GM23338 (cell line): ENCODE measurements at regions not wholly inside any gene's neighbourhood (a gene's known extent, or its start where the extent isn't known, plus 50 kb on each side); places are given as distances from the start of the nearest gene placed in this dataset.

Experiments
- ATAC-seq: fragments of 200-7000 bp; cut with Tn5 transposase; 3 replicates; pipeline ENCODE4 v1.9.1; 2020
- DNase-seq: peaks from one replicate; pipeline ENCODE4 v3.0.0-alpha.2; 2015; ENCODE audit warnings: low spot score
- H2AFZ ChIP-seq: fragments of 200-600 bp; sonication (generic); 2 replicates; pipeline ENCODE4 v1.8.0; 2016; ENCODE audit warnings: antibody characterized with exemption, mild to moderate bottlenecking, moderate library complexity
- H3F3A ChIP-seq: fragments of 200-600 bp; sonication (generic); replicated peaks from 2 replicates; pipeline ENCODE4 v1.8.0; 2017; ENCODE audit warnings: antibody characterized with exemption, mixed run types, low read depth
- H3K27ac ChIP-seq: fragments of 200-600 bp; sonication (generic); 2 replicates; pipeline ENCODE4 v1.6.1; 2016; ENCODE audit warnings: low read depth
- H3K27me3 ChIP-seq: fragments of 200-600 bp; sonication (generic); 2 replicates; pipeline ENCODE4 v1.8.0; 2016; ENCODE audit warnings: mild to moderate bottlenecking, mixed run types, moderate library complexity; ENCODE audit not compliant: insufficient read depth
- H3K36me3 ChIP-seq: fragments of 200-600 bp; sonication (generic); 2 replicates; pipeline ENCODE4 v1.8.0; 2016; ENCODE audit warnings: mild to moderate bottlenecking; ENCODE audit not compliant: insufficient read depth
- H3K4me1 ChIP-seq: fragments of 200-600 bp; sonication (generic); 2 replicates; pipeline ENCODE4 v1.8.0; 2016; ENCODE audit warnings: mild to moderate bottlenecking, moderate library complexity; ENCODE audit not compliant: insufficient read depth
- H3K4me2 ChIP-seq: fragments of 200-600 bp; sonication (generic); 2 replicates; pipeline ENCODE4 v1.7.1; 2017; ENCODE audit warnings: mixed run types
- H3K4me3 ChIP-seq: fragments of 200-600 bp; sonication (generic); 2 replicates; pipeline ENCODE4 v1.6.1; 2016; ENCODE audit warnings: mixed run types
- H3K79me2 ChIP-seq: fragments of 200-600 bp; sonication (generic); replicated peaks from 2 replicates; pipeline ENCODE4 v1.8.0; 2017; ENCODE audit warnings: mild to moderate bottlenecking; ENCODE audit not compliant: insufficient read depth
- H3K9me2 ChIP-seq: fragments of 200-600 bp; sonication (generic); 2 replicates; pipeline ENCODE4 v1.8.0; 2017; ENCODE audit not compliant: insufficient read depth
- H4K20me1 ChIP-seq: fragments of 200-600 bp; sonication (generic); replicated peaks from 2 replicates; pipeline ENCODE4 v1.8.0; 2017; ENCODE audit warnings: mild to moderate bottlenecking; ENCODE audit not compliant: insufficient read depth
- H3K27ac Mint-ChIP-seq: 2 replicates; pipeline ENCODE4 v1.8.0; 2020; ENCODE audit warnings: inconsistent platforms, mild to moderate bottlenecking, moderate library complexity, mixed read lengths
- H3K27me3 Mint-ChIP-seq: 3 replicates; pipeline ENCODE4 v1.8.0; 2022; ENCODE audit warnings: low read depth, mild to moderate bottlenecking, moderate library complexity, mixed read lengths, inconsistent platforms; ENCODE audit not compliant: insufficient read depth, poor library complexity
- H3K36me3 Mint-ChIP-seq: 3 replicates; pipeline ENCODE4 v1.8.0; 2021; ENCODE audit warnings: low read depth, mild to moderate bottlenecking, inconsistent platforms, moderate library complexity, mixed read lengths
- H3K4me1 Mint-ChIP-seq: 3 replicates; pipeline ENCODE4 v1.8.0; 2020; ENCODE audit warnings: mild to moderate bottlenecking, inconsistent platforms, mixed read lengths
- H3K4me3 Mint-ChIP-seq: 3 replicates; pipeline ENCODE4 v1.8.0; 2021; ENCODE audit warnings: moderate library complexity, mild to moderate bottlenecking, inconsistent platforms, mixed read lengths
- H3K9me3 Mint-ChIP-seq: 3 replicates; pipeline ENCODE4 v1.8.0; 2020; ENCODE audit warnings: moderate library complexity, mild to moderate bottlenecking, inconsistent platforms, mixed read lengths
- JUNB ChIP-seq: IDR thresholded peaks from one replicate; pipeline ENCODE4 v1.6.1; 2016; ENCODE audit warnings: antibody characterized with exemption; ENCODE audit not compliant: unreplicated experiment
- NANOG ChIP-seq: IDR thresholded peaks from 2 replicates; pipeline ENCODE4 v1.6.1; 2016; ENCODE audit warnings: antibody characterized with exemption, borderline replicate concordance
- ZNF114 ChIP-seq: fragments of 250-450 bp; sonication (Bioruptor Pico); IDR thresholded peaks from 2 replicates; pipeline ENCODE4 v1.5.0; 2020; ENCODE audit warnings: mild to moderate bottlenecking, moderate library complexity
- ZNF462 ChIP-seq: fragments of 250-450 bp; sonication (Bioruptor Pico); IDR thresholded peaks from 2 replicates; pipeline ENCODE4 v1.5.0; 2020; ENCODE audit warnings: mild to moderate bottlenecking, moderate library complexity

GRCh38 chr2:60216452-60216995 lies 336.9 kb downstream of the BCL11A start:
- H3F3A ChIP-seq, result no peaks in the 10 kb centered on the region
- H3K4me3 ChIP-seq, result no peak overlapping the region
- peaks cover 30% of the 10 kb centered on the region for H3K4me1 Mint-ChIP-seq
- ATAC-seq (no peak; the same call in 1 of the 3 replicates), DNase-seq (peak; percentile 7)
- no peak overlapping the region for H3K27ac Mint-ChIP-seq
- no peaks in the 10 kb centered on the region for H3K27me3 Mint-ChIP-seq
- no peaks in the 10 kb centered on the region for H3K79me2 ChIP-seq
- no peak overlapping the region for H3K4me2 ChIP-seq
- H3K9me2 ChIP-seq, result no peaks in the 10 kb centered on the region
- no peak overlapping the region for H3K27ac ChIP-seq
- no peaks in the 10 kb centered on the region for H3K36me3 Mint-ChIP-seq
- H3K9me3 Mint-ChIP-seq, result no peaks in the 10 kb centered on the region
- H3K36me3 ChIP-seq, result no peaks in the 10 kb centered on the region
- H3K4me1 ChIP-seq, result peaks cover 4% of the 10 kb centered on the region; the same call in 1 of the 2 replicates
- no peak for TF ChIP-seq ZNF462
- H3K27me3 ChIP-seq, result no peaks in the 10 kb centered on the region
- H3K4me3 Mint-ChIP-seq, result no peak overlapping the region
- H4K20me1 ChIP-seq, result no peaks in the 10 kb centered on the region
- peak overlapping the region; percentile 82 for H2AFZ ChIP-seq

GRCh38 chr2:60215386-60215901 lies 338.0 kb downstream of the BCL11A start:
- Histone ChIP-seq H3F3A (no peaks in the 10 kb centered on the region), H3K9me2 (no peaks in the 10 kb centered on the region), H3K27ac (no peak overlapping the region), H3K4me3 (no peak overlapping the region), H3K4me2 (no peak overlapping the region; the same call in 1 of the 2 replicates), H2AFZ (peak overlapping the region; percentile 85), H3K36me3 (no peaks in the 10 kb centered on the region), H3K27me3 (no peaks in the 10 kb centered on the region), H3K79me2 (no peaks in the 10 kb centered on the region), H3K4me1 (peaks cover 4% of the 10 kb centered on the region; the same call in 1 of the 2 replicates), H4K20me1 (no peaks in the 10 kb centered on the region)
- Mint-ChIP-seq H3K36me3 (no peaks in the 10 kb centered on the region), H3K27ac (peak overlapping the region; percentile 41), H3K4me1 (peaks cover 30% of the 10 kb centered on the region), H3K9me3 (no peaks in the 10 kb centered on the region), H3K27me3 (no peaks in the 10 kb centered on the region), H3K4me3 (no peak overlapping the region)
- DNase-seq (peak; percentile 46), ATAC-seq (peak; percentile 87)
- TF ChIP-seq ZNF462, result no peak
- no peak for TF ChIP-seq NANOG
- TF ChIP-seq JUNB, result no peak
- no peak for TF ChIP-seq ZNF114
